Stomach (tissue), 4 donors: ENCODE measurements at regions not wholly inside any gene's neighbourhood (a gene's known extent, or its start where the extent isn't known, plus 50 kb on each side); places are given as distances from the start of the nearest gene placed in this dataset.

ENCODE experiments used
- POLR2A ChIP-seq, 4 donors: fragments of 450-650 bp; IDR thresholded peaks; one replicate each; pipeline ENCODE4 v1.6.1; 2016; ENCODE audit warnings: antibody characterized with exemption in 4 of 4, control low read depth in 2 of 4, mild to moderate bottlenecking in 1 of 4, moderate library complexity in 1 of 4
- TF ChIP-seq, protein P1 (sequence below), 7 experiments: fragments of 450-650 bp in 4 of 7; fragments of 200-600 bp in 3 of 7; sonication (generic) in 3 of 7; IDR thresholded peaks; one replicate each; pipeline ENCODE4 v1.5.1; 2016 to 2019; ENCODE audit warnings: antibody characterized with exemption in 7 of 7, control low read depth in 2 of 7, mild to moderate bottlenecking in 1 of 7

- TF ChIP-seq POLR2A (IDR thresholded peaks at IDR 0.05) = no peak
- TF ChIP-seq, protein P1, sequence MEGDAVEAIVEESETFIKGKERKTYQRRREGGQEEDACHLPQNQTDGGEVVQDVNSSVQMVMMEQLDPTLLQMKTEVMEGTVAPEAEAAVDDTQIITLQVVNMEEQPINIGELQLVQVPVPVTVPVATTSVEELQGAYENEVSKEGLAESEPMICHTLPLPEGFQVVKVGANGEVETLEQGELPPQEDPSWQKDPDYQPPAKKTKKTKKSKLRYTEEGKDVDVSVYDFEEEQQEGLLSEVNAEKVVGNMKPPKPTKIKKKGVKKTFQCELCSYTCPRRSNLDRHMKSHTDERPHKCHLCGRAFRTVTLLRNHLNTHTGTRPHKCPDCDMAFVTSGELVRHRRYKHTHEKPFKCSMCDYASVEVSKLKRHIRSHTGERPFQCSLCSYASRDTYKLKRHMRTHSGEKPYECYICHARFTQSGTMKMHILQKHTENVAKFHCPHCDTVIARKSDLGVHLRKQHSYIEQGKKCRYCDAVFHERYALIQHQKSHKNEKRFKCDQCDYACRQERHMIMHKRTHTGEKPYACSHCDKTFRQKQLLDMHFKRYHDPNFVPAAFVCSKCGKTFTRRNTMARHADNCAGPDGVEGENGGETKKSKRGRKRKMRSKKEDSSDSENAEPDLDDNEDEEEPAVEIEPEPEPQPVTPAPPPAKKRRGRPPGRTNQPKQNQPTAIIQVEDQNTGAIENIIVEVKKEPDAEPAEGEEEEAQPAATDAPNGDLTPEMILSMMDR (IDR thresholded peaks at IDR 0.05) = no peak
Measured at GRCh38 chr12:108392284-108392683, 53.2 kb upstream of the CMKLR1 start.
